HG02678 (cell line): ENCODE measurements at regions not wholly inside any gene's neighbourhood (a gene's known extent, or its start where the extent isn't known, plus 50 kb on each side); places are given as distances from the start of the nearest gene placed in this dataset.

Source experiments
- ATAC-seq: cut with Tn5 transposase; IDR thresholded peaks from one replicate; pipeline ENCODE4 v1.9.1; 2021; ENCODE audit warnings: mild to moderate bottlenecking, moderate library complexity; ENCODE audit not compliant: unreplicated experiment

GRCh38 chr11:15859411-15859810, 496.9 kb downstream of the SOX6 start:
- no peak for ATAC-seq

- no peak for ATAC-seq
These were observed 495.1 kb downstream of the SOX6 start for GRCh38 chr11:15861256-15861655.

DNA sequence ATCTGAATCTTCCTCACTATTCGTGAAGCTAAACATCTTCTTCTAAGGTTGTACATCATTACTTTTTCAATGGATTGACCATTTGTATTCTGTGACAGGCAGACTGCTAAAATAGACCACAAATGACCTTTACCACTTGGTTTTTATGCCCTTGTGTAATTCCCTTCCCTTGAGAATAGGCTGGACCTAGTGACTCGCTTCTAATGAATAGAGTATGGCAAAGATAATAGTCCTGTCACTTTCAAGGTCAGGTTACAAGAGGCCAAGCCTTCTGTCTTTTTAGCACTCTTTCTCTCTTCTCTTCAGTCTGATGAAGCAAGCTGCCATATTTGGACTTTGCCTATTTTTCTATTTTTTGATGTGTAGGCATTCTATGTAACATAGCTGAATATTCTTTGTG, 492.9 kb downstream of the SOX6 start:
- no peak for ATAC-seq

GRCh38 chr11:15864026-15864805, 492.1 kb downstream of the SOX6 start:
- ATAC-seq: no peak

- ATAC-seq: no peak
These were observed 490.9 kb downstream of the SOX6 start for GRCh38 chr11:15865212-15865987.

GRCh38 chr11:15867871-15868270, 488.5 kb downstream of the SOX6 start:
- no peak for ATAC-seq

DNA sequence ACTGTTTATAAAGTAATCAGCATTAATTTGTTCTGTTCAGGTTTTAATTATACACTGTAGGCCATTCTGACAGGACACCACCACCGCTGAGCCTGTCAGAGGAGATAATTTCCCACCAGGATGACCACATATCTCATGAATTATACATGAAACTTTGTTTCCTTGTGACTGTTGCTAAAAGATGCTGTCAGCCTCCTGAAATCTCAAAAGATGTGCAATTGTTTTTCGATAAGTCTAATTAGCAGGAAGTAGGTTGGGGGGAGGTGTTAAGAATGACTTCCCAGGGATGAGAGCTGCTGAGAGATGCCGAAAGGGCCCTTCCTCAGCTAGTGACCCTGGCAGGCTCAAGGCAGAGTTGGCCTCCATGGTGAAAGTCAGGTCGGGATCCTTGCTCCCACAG, 485.4 kb downstream of the SOX6 start:
- ATAC-seq: no peak

DNA sequence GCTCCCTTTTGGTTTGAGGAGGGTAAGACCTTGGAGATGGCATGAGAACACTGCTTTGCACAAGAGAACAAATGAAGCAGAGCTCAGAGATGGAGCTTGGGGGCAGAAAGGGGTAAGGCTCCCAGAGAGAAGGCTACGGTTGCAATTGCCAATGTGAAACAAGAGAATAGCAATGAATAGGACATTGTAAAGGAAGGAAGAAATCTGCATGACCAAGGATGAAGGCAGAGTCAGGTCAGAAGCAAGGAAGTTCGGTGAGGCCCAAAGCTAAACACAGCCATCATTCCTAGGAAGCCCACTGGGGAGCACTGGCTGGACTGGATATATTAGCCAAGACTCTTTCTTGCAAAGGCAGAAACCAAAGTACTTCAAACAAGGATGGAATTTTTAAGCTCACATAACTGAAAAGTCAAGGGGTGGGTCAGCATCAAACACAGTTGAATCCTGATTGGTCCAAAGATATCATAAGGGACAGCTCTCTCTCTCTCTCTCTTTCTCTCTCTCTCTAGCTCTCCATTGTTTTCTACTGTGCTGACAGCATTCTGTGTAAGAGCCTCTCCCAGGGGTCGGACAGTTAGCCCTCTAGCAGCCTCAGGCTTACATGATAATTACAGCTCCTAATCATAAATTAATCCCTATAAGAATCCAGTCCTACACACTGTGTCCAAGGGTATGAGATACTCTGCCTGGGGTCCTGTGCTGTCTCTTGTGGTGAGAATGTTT, 484.3 kb downstream of the SOX6 start:
- ATAC-seq: no peak

GRCh38 chr11:15873501-15873900, 482.8 kb downstream of the SOX6 start:
- ATAC-seq: no peak

- no peak for ATAC-seq
These were observed 481.6 kb downstream of the SOX6 start for GRCh38 chr11:15874704-15875103.

- ATAC-seq: no peak
These were observed 481.0 kb downstream of the SOX6 start for GRCh38 chr11:15875393-15875792.

DNA sequence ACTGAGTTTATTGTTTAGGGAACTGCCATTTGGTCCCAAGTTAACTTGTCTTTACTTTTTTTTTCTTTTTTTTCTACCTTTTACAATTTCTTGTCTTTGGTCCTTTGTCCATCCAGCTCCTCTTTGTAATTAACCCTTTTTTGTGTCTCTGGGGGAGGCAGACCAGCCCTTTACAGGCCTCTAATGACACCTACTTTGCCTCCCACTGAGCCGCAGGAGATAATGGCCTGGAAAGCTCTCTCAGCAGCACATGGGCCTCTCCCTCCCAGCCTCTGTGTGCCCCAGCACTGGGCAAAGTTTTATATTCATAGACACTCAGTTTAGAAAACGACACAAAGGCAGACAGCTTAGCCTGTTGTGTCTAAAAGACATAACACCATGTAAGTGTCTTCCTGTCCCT, 480.4 kb downstream of the SOX6 start:
- no peak for ATAC-seq

DNA sequence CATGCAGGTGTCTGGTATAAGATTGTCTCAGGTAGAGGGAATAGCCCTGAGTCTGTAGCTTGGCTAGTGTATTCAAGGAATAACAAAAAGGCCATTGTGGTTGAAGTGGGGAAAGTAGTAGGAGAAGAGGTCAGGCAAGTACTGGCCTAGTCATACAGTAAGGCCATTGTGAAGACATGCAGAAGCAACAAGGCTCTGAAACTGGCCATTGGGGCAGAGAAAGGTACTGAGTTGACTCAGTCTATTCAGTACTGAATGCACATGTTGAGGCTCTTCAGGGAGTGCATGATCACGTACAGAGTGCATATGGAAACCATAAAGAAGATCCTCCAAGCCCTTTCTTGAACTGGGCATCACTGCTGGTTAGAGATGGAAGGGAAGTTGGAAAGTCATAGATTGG, 477.6 kb downstream of the SOX6 start:
- ATAC-seq: no peak

DNA sequence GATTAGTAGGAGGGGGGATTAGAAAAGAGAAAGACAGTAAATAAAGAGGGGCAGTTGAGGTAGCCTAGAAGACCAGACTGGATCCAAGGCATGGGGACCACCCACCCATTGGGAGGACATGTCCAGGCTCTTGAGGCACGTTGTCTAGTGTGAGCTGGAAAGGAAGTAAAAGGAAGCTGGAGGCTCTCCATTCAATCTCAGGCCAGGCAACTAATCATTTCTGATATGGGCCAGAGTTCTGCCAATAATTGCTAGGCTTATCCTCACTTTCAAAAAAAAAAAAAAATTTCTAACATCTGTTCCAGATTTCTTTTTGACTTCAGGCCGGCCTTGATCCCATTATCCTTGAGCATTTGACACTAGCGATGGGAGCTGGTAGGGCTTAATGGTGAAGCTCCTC, 476.1 kb downstream of the SOX6 start:
- ATAC-seq: no peak

GRCh38 chr11:15882876-15883454, 473.4 kb downstream of the SOX6 start:
- ATAC-seq: no peak

DNA sequence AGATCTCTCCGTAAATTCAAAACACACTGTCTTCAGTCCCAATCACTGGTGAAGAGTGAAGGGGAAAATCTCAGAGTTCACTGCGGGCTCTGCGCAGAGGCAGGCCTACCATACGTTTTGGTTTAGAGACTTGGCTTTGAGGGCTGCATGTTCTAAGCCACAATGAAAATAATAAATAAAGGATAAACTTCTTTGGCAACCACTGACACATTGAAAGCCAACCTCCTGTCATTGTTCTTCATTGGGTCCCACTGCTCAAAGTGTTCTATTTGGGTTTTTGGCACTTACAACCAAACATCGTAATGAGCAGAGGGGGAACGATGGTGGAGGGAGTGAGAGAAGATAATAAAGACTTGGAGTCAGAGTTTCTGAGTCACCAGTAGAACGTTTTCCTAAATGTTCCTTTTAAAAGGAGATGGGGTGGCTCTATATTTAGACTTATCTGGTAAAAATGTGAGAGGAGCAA, 472.9 kb downstream of the SOX6 start:
- ATAC-seq: no peak

DNA sequence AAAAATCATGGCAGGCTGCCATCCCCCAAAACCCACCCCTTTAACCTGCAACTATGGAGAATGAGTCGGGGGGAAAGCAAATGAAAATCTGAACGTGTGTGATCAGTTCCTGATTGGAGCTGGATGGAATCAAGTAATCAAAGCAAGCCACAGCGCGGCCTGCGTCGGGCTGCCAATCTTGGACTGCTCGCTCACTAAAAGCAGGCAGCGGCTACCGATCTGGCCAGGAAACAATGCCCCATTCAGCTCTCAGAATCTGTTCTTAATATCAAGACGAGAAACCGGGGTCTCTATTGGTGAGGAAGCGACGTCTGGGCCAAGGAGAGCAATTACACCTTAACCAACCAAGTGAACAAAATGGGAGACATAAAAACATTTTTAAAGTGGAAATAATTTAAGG, 472.2 kb downstream of the SOX6 start:
- ATAC-seq: no peak

DNA sequence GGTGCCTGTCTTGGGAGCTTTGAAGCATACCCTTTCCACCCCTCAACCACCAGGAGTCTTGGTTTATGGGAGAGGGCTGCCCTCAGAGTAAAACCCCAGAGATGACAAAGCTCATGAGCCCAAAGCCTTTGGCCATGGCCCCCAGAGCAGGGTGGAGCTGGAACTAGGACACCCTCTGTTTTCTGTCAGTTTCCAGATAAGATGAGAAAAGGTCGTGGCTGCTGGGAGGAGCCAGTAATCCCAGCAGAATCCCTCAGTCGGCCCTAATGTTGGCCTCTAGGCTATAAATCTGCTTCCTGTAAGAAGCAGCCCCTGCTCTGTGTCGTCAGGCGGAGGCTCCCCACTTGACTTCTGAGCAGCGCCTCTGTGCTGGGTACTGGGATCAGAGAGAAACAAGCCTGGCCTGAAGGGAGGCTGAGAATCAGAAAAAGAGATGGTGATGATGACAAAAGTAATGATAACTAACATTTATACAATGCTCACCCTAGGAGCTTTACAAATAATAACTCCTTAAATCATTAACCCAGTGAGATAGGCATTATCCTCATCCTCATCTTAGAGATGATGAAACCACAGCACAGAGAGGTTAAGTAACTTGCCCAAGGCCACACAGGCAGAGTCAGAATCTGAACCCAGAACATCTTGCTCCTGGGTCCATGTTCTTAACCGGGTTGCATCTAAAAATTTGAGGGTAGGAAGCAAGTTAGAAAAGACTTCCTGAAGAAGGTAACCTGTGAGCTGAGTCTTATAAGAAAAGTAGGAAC, 471.4 kb downstream of the SOX6 start:
- no peak for ATAC-seq

GRCh38 chr11:15885854-15886253, 470.5 kb downstream of the SOX6 start:
- no peak for ATAC-seq

DNA sequence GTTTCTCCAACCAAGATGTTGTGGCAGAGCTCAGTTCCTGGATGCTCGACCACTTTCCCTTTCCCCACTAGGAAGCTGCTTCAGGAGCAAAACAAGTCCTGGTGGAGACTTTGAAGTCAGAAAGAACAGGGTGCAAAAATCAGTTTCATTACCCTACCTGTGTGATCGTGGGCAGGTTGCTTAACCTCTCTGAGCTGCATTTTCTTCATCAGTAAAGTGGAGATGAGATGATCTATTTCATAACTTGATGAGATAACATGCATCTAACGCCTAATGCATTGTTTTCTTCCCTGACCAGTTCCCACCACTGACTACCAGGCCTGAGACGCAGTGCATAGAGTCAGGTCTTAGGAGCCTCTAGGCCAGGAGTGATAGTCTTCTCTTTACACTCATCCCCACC, 470.0 kb downstream of the SOX6 start:
- no peak for ATAC-seq

- ATAC-seq: no peak
These were observed 469.5 kb downstream of the SOX6 start for GRCh38 chr11:15886866-15887265.
